ENCODE measurements at regions not wholly inside any gene's neighbourhood (a gene's known extent, or its start where the extent isn't known, plus 50 kb on each side); places are given as distances from the start of the nearest gene placed in this dataset.
A peak's percentile ranks its signal among the peaks of the same experiment; 100 is the strongest.
"Not testable (repeated sequence)": the region's sequence is repeated elsewhere in the genome, so short reads cannot be mapped to it uniquely, and the experiment has no call there.

GRCh38 chr7:67301667-67302066 is 305.0 kb downstream of the TYW1 start:
- peak overlapping the region; percentile 92 for H3K4me2 ChIP-seq (ENCODE audit: insufficient read depth, low read length)
- H3K27ac ChIP-seq (ENCODE audit: low read depth, low read length), result peak overlapping the region; percentile 98
- H4K20me1 ChIP-seq (ENCODE audit: insufficient read depth, low read length), result no peaks in the 10 kb centered on the region
- H3K4me1 ChIP-seq (ENCODE audit: insufficient read depth, low read length), result peaks cover 4% of the 10 kb centered on the region
- H2AFZ ChIP-seq (ENCODE audit: low read length), result peak overlapping the region; percentile 92
- no peaks in the 10 kb centered on the region for H3K9me3 ChIP-seq (ENCODE audit: low read depth, low read length)
- H3K4me3 ChIP-seq (ENCODE audit: insufficient read depth, low read length), result peak overlapping the region; percentile 88
- no peak for TF ChIP-seq CTCF (IDR thresholded peaks at IDR 0.05; ENCODE audit: extremely low read depth, low read depth, low read length)
- peaks cover 11% of the 10 kb centered on the region for H3K36me3 ChIP-seq (ENCODE audit: insufficient read depth, low read length)
- H3K79me2 ChIP-seq (ENCODE audit: insufficient read depth, low read length), result peaks cover 39% of the 10 kb centered on the region
- DNase-seq (ENCODE audit: insufficient read length, low spot score, missing footprints), result no peak
- H3K27me3 ChIP-seq (ENCODE audit: insufficient read depth, low read length), result no peaks in the 10 kb centered on the region

GRCh38 chr7:67302113-67303039 is 305.7 kb downstream of the TYW1 start:
- Histone ChIP-seq H3K4me1 (ENCODE audit: insufficient read depth, low read length) (peaks cover 4% of the 10 kb centered on the region), H3K79me2 (ENCODE audit: insufficient read depth, low read length) (peaks cover 40% of the 10 kb centered on the region), H3K36me3 (ENCODE audit: insufficient read depth, low read length) (peaks cover 11% of the 10 kb centered on the region), H3K27me3 (ENCODE audit: insufficient read depth, low read length) (no peaks in the 10 kb centered on the region), H3K9me3 (ENCODE audit: low read depth, low read length) (no peaks in the 10 kb centered on the region), H3K27ac (ENCODE audit: low read depth, low read length) (peak overlapping the region; percentile 98), H3K4me2 (ENCODE audit: insufficient read depth, low read length) (peak overlapping the region; percentile 92), H2AFZ (ENCODE audit: low read length) (peak overlapping the region; percentile 97), H4K20me1 (ENCODE audit: insufficient read depth, low read length) (no peaks in the 10 kb centered on the region), H3K4me3 (ENCODE audit: insufficient read depth, low read length) (peak overlapping the region; percentile 88)
- peak; percentile 99 for DNase-seq (ENCODE audit: insufficient read length, low spot score, missing footprints)
- peak; percentile 15 for TF ChIP-seq CTCF (IDR thresholded peaks at IDR 0.05; ENCODE audit: extremely low read depth, low read depth, low read length)

GRCh38 chr7:67304846-67305245 is 308.2 kb downstream of the TYW1 start:
- H3K4me1 ChIP-seq (ENCODE audit: insufficient read depth, low read length); H3K27me3 ChIP-seq (ENCODE audit: insufficient read depth, low read length); H3K4me3 ChIP-seq (ENCODE audit: insufficient read depth, low read length); H2AFZ ChIP-seq (ENCODE audit: low read length); H3K27ac ChIP-seq (ENCODE audit: low read depth, low read length); DNase-seq (ENCODE audit: insufficient read length, low spot score, missing footprints); H3K4me2 ChIP-seq (ENCODE audit: insufficient read depth, low read length); H4K20me1 ChIP-seq (ENCODE audit: insufficient read depth, low read length); H3K9me3 ChIP-seq (ENCODE audit: low read depth, low read length): not testable (repeated sequence)
- peaks cover 40% of the 10 kb centered on the region for H3K79me2 ChIP-seq (ENCODE audit: insufficient read depth, low read length)
- H3K36me3 ChIP-seq (ENCODE audit: insufficient read depth, low read length), result peaks cover 31% of the 10 kb centered on the region

- Histone ChIP-seq H3K4me1 (ENCODE audit: insufficient read depth, low read length) (peaks cover 12% of the 10 kb centered on the region), H2AFZ (ENCODE audit: low read length) (no peak overlapping the region), H3K27ac (ENCODE audit: low read depth, low read length) (no peak overlapping the region), H3K27me3 (ENCODE audit: insufficient read depth, low read length) (no peaks in the 10 kb centered on the region), H4K20me1 (ENCODE audit: insufficient read depth, low read length) (no peaks in the 10 kb centered on the region), H3K4me3 (ENCODE audit: insufficient read depth, low read length) (no peak overlapping the region), H3K36me3 (ENCODE audit: insufficient read depth, low read length) (peaks cover 44% of the 10 kb centered on the region), H3K79me2 (ENCODE audit: insufficient read depth, low read length) (peaks cover 43% of the 10 kb centered on the region), H3K9me3 (ENCODE audit: low read depth, low read length) (no peaks in the 10 kb centered on the region), H3K4me2 (ENCODE audit: insufficient read depth, low read length) (no peak overlapping the region)
- no peak for TF ChIP-seq CTCF (IDR thresholded peaks at IDR 0.05; ENCODE audit: extremely low read depth, low read depth, low read length)
- DNase-seq (ENCODE audit: insufficient read length, low spot score, missing footprints), result no peak
These were observed 309.7 kb downstream of the TYW1 start for GRCh38 chr7:67306331-67306730.

Measured in osteoblast (primary cell).